GM23338 (cell line): ENCODE measurements at regions not wholly inside any gene's neighbourhood (a gene's known extent, or its start where the extent isn't known, plus 50 kb on each side); places are given as distances from the start of the nearest gene placed in this dataset.

Experiments used
- ATAC-seq: fragments of 200-7000 bp; cut with Tn5 transposase; 3 replicates; pipeline ENCODE4 v1.9.1; 2020
- DNase-seq: peaks from one replicate; pipeline ENCODE4 v3.0.0-alpha.2; 2015; ENCODE audit warnings: low spot score
- H2AFZ ChIP-seq: fragments of 200-600 bp; sonication (generic); 2 replicates; pipeline ENCODE4 v1.8.0; 2016; ENCODE audit warnings: antibody characterized with exemption, mild to moderate bottlenecking, moderate library complexity
- H3F3A ChIP-seq: fragments of 200-600 bp; sonication (generic); replicated peaks from 2 replicates; pipeline ENCODE4 v1.8.0; 2017; ENCODE audit warnings: antibody characterized with exemption, mixed run types, low read depth
- H3K27ac ChIP-seq: fragments of 200-600 bp; sonication (generic); 2 replicates; pipeline ENCODE4 v1.6.1; 2016; ENCODE audit warnings: low read depth
- H3K27me3 ChIP-seq: fragments of 200-600 bp; sonication (generic); 2 replicates; pipeline ENCODE4 v1.8.0; 2016; ENCODE audit warnings: mild to moderate bottlenecking, mixed run types, moderate library complexity; ENCODE audit not compliant: insufficient read depth
- H3K36me3 ChIP-seq: fragments of 200-600 bp; sonication (generic); 2 replicates; pipeline ENCODE4 v1.8.0; 2016; ENCODE audit warnings: mild to moderate bottlenecking; ENCODE audit not compliant: insufficient read depth
- H3K4me1 ChIP-seq: fragments of 200-600 bp; sonication (generic); 2 replicates; pipeline ENCODE4 v1.8.0; 2016; ENCODE audit warnings: mild to moderate bottlenecking, moderate library complexity; ENCODE audit not compliant: insufficient read depth
- H3K4me2 ChIP-seq: fragments of 200-600 bp; sonication (generic); 2 replicates; pipeline ENCODE4 v1.7.1; 2017; ENCODE audit warnings: mixed run types
- H3K4me3 ChIP-seq: fragments of 200-600 bp; sonication (generic); 2 replicates; pipeline ENCODE4 v1.6.1; 2016; ENCODE audit warnings: mixed run types
- H3K79me2 ChIP-seq: fragments of 200-600 bp; sonication (generic); replicated peaks from 2 replicates; pipeline ENCODE4 v1.8.0; 2017; ENCODE audit warnings: mild to moderate bottlenecking; ENCODE audit not compliant: insufficient read depth
- H3K9me2 ChIP-seq: fragments of 200-600 bp; sonication (generic); 2 replicates; pipeline ENCODE4 v1.8.0; 2017; ENCODE audit not compliant: insufficient read depth
- H4K20me1 ChIP-seq: fragments of 200-600 bp; sonication (generic); replicated peaks from 2 replicates; pipeline ENCODE4 v1.8.0; 2017; ENCODE audit warnings: mild to moderate bottlenecking; ENCODE audit not compliant: insufficient read depth
- H3K27ac Mint-ChIP-seq: 2 replicates; pipeline ENCODE4 v1.8.0; 2020; ENCODE audit warnings: inconsistent platforms, mild to moderate bottlenecking, moderate library complexity, mixed read lengths
- H3K27me3 Mint-ChIP-seq: 3 replicates; pipeline ENCODE4 v1.8.0; 2022; ENCODE audit warnings: low read depth, mild to moderate bottlenecking, moderate library complexity, mixed read lengths, inconsistent platforms; ENCODE audit not compliant: insufficient read depth, poor library complexity
- H3K36me3 Mint-ChIP-seq: 3 replicates; pipeline ENCODE4 v1.8.0; 2021; ENCODE audit warnings: low read depth, mild to moderate bottlenecking, inconsistent platforms, moderate library complexity, mixed read lengths
- H3K4me1 Mint-ChIP-seq: 3 replicates; pipeline ENCODE4 v1.8.0; 2020; ENCODE audit warnings: mild to moderate bottlenecking, inconsistent platforms, mixed read lengths
- H3K4me3 Mint-ChIP-seq: 3 replicates; pipeline ENCODE4 v1.8.0; 2021; ENCODE audit warnings: moderate library complexity, mild to moderate bottlenecking, inconsistent platforms, mixed read lengths
- H3K9me3 Mint-ChIP-seq: 3 replicates; pipeline ENCODE4 v1.8.0; 2020; ENCODE audit warnings: moderate library complexity, mild to moderate bottlenecking, inconsistent platforms, mixed read lengths
- CREB1 ChIP-seq: fragments of 250-450 bp; sonication (Bioruptor Pico); IDR thresholded peaks from 2 replicates; pipeline ENCODE4 v1.5.0; 2020; ENCODE audit warnings: low read depth, mild to moderate bottlenecking, moderate library complexity
- CTCF ChIP-seq, 2 experiments: fragments of 200-600 bp in 1 of 2; sonication (generic) in 1 of 2; conservative IDR thresholded peaks; 2 replicates each; pipeline versions ENCODE4 v1.5.1 to v1.6.1; 2016 to 2017; ENCODE audit warnings: antibody characterized with exemption in 2 of 2, low read depth in 2 of 2, mild to moderate bottlenecking in 2 of 2, moderate library complexity in 1 of 2
- EZH2 ChIP-seq: fragments of 200-600 bp; sonication (generic); IDR thresholded peaks from one replicate; pipeline ENCODE4 v1.8.0; 2017; ENCODE audit warnings: antibody characterized with exemption, mild to moderate bottlenecking, low read depth; ENCODE audit not compliant: unreplicated experiment
- EZH2phosphoT487 ChIP-seq: fragments of 200-600 bp; sonication (generic); IDR thresholded peaks from one replicate; pipeline ENCODE4 v1.8.1; 2018; ENCODE audit warnings: antibody characterized with exemption; ENCODE audit not compliant: unreplicated experiment
- NANOG ChIP-seq: IDR thresholded peaks from 2 replicates; pipeline ENCODE4 v1.6.1; 2016; ENCODE audit warnings: antibody characterized with exemption, borderline replicate concordance
- POLR2AphosphoS5 ChIP-seq: IDR thresholded peaks from 2 replicates; pipeline ENCODE4 v1.6.1; 2016; ENCODE audit warnings: antibody characterized with exemption, low read depth
- STAT1 ChIP-seq: IDR thresholded peaks from one replicate; pipeline ENCODE4 v1.6.1; 2016; ENCODE audit warnings: antibody characterized with exemption; ENCODE audit not compliant: unreplicated experiment
- ZNF114 ChIP-seq: fragments of 250-450 bp; sonication (Bioruptor Pico); IDR thresholded peaks from 2 replicates; pipeline ENCODE4 v1.5.0; 2020; ENCODE audit warnings: mild to moderate bottlenecking, moderate library complexity
- ZNF462 ChIP-seq: fragments of 250-450 bp; sonication (Bioruptor Pico); IDR thresholded peaks from 2 replicates; pipeline ENCODE4 v1.5.0; 2020; ENCODE audit warnings: mild to moderate bottlenecking, moderate library complexity
- TF ChIP-seq, protein P1 (sequence below): IDR thresholded peaks from 2 replicates; pipeline ENCODE4 v1.6.1; 2016; ENCODE audit warnings: antibody characterized with exemption
- TF ChIP-seq, protein P2 (sequence below): IDR thresholded peaks from one replicate; pipeline ENCODE4 v1.6.1; 2018; ENCODE audit warnings: antibody characterized with exemption; ENCODE audit not compliant: unreplicated experiment

DNA sequence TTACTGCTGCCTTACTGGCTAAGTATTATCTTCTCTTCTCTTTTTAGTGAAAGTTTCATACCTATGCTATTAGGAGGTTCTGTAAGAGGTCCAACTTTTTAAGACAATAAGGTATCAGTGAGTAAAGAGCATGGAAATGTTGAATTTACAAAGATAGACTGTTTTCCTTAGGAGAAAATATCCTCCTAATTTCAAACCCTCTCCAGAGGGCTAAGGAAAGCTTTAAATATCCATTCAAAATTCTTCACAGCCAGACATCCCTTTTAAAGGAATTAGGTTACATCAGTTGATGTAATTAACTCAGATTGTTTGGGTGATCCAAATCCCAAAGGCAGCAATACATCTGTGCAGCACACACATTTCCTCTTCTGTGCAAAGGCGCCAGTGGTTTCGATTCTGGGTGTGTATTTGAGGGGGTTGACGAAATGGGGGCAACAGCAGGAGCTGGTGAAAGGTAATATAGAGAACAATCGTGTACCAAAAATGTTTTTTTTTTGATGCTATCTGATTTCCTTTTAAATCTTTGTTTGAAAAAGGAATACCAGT, 273.8 kb upstream of the RPS23 start:
- Mint-ChIP-seq H3K27ac (no peak overlapping the region), H3K36me3 (no peaks in the 10 kb centered on the region), H3K27me3 (no peaks in the 10 kb centered on the region), H3K4me1 (peaks cover 6% of the 10 kb centered on the region; the same call in 2 of the 3 replicates), H3K9me3 (no peaks in the 10 kb centered on the region), H3K4me3 (no peak overlapping the region)
- Histone ChIP-seq H3K4me3 (no peak overlapping the region), H3F3A (no peaks in the 10 kb centered on the region), H3K4me2 (no peak overlapping the region), H3K79me2 (no peaks in the 10 kb centered on the region), H3K4me1 (no peaks in the 10 kb centered on the region; the same call in 1 of the 2 replicates), H3K27me3 (no peaks in the 10 kb centered on the region), H3K36me3 (no peaks in the 10 kb centered on the region), H3K9me2 (no peaks in the 10 kb centered on the region), H3K27ac (no peak overlapping the region), H4K20me1 (no peaks in the 10 kb centered on the region), H2AFZ (no peak overlapping the region; the same call in 1 of the 2 replicates)
- DNase-seq: no peak
- TF ChIP-seq EZH2: no peak
- no peak for TF ChIP-seq NANOG
- no peak for TF ChIP-seq CREB1 (CRISPR knock-in tag)
- no peak for TF ChIP-seq ZNF114
- TF ChIP-seq, protein P1, sequence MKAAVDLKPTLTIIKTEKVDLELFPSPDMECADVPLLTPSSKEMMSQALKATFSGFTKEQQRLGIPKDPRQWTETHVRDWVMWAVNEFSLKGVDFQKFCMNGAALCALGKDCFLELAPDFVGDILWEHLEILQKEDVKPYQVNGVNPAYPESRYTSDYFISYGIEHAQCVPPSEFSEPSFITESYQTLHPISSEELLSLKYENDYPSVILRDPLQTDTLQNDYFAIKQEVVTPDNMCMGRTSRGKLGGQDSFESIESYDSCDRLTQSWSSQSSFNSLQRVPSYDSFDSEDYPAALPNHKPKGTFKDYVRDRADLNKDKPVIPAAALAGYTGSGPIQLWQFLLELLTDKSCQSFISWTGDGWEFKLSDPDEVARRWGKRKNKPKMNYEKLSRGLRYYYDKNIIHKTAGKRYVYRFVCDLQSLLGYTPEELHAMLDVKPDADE: no peak
- TF ChIP-seq, protein P2, sequence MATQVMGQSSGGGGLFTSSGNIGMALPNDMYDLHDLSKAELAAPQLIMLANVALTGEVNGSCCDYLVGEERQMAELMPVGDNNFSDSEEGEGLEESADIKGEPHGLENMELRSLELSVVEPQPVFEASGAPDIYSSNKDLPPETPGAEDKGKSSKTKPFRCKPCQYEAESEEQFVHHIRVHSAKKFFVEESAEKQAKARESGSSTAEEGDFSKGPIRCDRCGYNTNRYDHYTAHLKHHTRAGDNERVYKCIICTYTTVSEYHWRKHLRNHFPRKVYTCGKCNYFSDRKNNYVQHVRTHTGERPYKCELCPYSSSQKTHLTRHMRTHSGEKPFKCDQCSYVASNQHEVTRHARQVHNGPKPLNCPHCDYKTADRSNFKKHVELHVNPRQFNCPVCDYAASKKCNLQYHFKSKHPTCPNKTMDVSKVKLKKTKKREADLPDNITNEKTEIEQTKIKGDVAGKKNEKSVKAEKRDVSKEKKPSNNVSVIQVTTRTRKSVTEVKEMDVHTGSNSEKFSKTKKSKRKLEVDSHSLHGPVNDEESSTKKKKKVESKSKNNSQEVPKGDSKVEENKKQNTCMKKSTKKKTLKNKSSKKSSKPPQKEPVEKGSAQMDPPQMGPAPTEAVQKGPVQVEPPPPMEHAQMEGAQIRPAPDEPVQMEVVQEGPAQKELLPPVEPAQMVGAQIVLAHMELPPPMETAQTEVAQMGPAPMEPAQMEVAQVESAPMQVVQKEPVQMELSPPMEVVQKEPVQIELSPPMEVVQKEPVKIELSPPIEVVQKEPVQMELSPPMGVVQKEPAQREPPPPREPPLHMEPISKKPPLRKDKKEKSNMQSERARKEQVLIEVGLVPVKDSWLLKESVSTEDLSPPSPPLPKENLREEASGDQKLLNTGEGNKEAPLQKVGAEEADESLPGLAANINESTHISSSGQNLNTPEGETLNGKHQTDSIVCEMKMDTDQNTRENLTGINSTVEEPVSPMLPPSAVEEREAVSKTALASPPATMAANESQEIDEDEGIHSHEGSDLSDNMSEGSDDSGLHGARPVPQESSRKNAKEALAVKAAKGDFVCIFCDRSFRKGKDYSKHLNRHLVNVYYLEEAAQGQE: no peak
- TF ChIP-seq POLR2AphosphoS5: no peak
- no peak for TF ChIP-seq ZNF462 (CRISPR knock-in tag)
- TF ChIP-seq CTCF (conservative IDR thresholded peaks at IDR 0.05; ENCODE audit: low read depth in 2 of 2): no peak
- no peak for TF ChIP-seq EZH2phosphoT487
- TF ChIP-seq STAT1: no peak
- ATAC-seq: no peak
